ENCODE measurements at regions not wholly inside any gene's neighbourhood (a gene's known extent, or its start where the extent isn't known, plus 50 kb on each side); places are given as distances from the start of the nearest gene placed in this dataset.

DNA sequence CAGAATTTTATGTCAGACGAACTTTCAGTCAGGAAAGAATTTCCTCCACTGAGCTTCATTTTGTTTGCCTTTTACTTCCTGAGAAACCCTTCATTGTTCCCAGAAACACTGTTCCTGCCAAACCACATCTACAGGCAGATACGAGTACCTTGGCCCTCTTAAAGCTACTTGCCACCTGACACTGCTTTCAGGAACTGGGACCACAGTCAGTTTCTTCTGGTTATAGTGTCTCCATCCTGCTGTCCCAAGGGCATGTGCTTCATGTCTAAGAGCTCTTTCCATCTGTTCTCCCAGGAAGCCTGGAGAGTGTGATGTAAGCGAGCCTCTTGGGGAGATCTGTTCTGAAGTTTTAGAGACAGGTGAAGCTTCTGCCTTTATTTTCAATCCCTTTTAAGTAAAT lies 161.7 kb upstream of the PLEKHA5 start:
- H3K56ac ChIP-seq (ENCODE audit: extremely low read depth, insufficient read depth, low read length): no peak overlapping the region
- no peak for DNase-seq
- ATAC-seq (ENCODE audit: low read depth): no peak
- TF ChIP-seq, protein P1, sequence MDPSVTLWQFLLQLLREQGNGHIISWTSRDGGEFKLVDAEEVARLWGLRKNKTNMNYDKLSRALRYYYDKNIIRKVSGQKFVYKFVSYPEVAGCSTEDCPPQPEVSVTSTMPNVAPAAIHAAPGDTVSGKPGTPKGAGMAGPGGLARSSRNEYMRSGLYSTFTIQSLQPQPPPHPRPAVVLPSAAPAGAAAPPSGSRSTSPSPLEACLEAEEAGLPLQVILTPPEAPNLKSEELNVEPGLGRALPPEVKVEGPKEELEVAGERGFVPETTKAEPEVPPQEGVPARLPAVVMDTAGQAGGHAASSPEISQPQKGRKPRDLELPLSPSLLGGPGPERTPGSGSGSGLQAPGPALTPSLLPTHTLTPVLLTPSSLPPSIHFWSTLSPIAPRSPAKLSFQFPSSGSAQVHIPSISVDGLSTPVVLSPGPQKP (IDR thresholded peaks at IDR 0.05; ENCODE audit: borderline replicate concordance, low read depth, low read length): no peak
- TF ChIP-seq MXI1 (IDR thresholded peaks at IDR 0.05; ENCODE audit: borderline replicate concordance, low read depth, low read length) (no peak), SMC3 (IDR thresholded peaks at IDR 0.05; ENCODE audit: low read depth, low read length) (no peak), BHLHE40 (IDR thresholded peaks at IDR 0.05; ENCODE audit: low read depth, low read length) (no peak), NFE2L2 (IDR thresholded peaks at IDR 0.05; ENCODE audit: low read depth, low read length) (no peak), CEBPB (IDR thresholded peaks at IDR 0.05; ENCODE audit: low read depth, low read length) (no peak)
- TF ChIP-seq, protein P2, sequence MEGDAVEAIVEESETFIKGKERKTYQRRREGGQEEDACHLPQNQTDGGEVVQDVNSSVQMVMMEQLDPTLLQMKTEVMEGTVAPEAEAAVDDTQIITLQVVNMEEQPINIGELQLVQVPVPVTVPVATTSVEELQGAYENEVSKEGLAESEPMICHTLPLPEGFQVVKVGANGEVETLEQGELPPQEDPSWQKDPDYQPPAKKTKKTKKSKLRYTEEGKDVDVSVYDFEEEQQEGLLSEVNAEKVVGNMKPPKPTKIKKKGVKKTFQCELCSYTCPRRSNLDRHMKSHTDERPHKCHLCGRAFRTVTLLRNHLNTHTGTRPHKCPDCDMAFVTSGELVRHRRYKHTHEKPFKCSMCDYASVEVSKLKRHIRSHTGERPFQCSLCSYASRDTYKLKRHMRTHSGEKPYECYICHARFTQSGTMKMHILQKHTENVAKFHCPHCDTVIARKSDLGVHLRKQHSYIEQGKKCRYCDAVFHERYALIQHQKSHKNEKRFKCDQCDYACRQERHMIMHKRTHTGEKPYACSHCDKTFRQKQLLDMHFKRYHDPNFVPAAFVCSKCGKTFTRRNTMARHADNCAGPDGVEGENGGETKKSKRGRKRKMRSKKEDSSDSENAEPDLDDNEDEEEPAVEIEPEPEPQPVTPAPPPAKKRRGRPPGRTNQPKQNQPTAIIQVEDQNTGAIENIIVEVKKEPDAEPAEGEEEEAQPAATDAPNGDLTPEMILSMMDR (conservative IDR thresholded peaks at IDR 0.05; ENCODE audit: low read depth, low read length): no peak
- TF ChIP-seq, protein P3, sequence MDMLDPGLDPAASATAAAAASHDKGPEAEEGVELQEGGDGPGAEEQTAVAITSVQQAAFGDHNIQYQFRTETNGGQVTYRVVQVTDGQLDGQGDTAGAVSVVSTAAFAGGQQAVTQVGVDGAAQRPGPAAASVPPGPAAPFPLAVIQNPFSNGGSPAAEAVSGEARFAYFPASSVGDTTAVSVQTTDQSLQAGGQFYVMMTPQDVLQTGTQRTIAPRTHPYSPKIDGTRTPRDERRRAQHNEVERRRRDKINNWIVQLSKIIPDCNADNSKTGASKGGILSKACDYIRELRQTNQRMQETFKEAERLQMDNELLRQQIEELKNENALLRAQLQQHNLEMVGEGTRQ (IDR thresholded peaks at IDR 0.05; ENCODE audit: low read depth, low read length): no peak
- H2BK15ac ChIP-seq (ENCODE audit: low read depth, low read length): no peak overlapping the region
- BruUV-seq (replicated peaks): no TSS peak
- dilution Hi-C loops (cut with HindIII; ENCODE audit: low sequenced_read_pairs, unreplicated experiment) (no loop called here), in situ Hi-C loops (cut with MboI; ENCODE audit: low sequenced_read_pairs) (no loop called here), intact Hi-C loops (cut with micrococcal nuclease) (no loop called here)
- no peak overlapping the region for H2AK5ac ChIP-seq (ENCODE audit: low read depth, low read length)
- no peak overlapping the region for H3K18ac ChIP-seq (ENCODE audit: low read depth, low read length)
- no peak overlapping the region for H3K4me2 ChIP-seq (ENCODE audit: low read depth, low read length)
- no peaks in the 10 kb centered on the region for H3K79me1 ChIP-seq (ENCODE audit: low read depth in 1 of 2, low read length in 2 of 2)
- no peak overlapping the region for H2BK5ac ChIP-seq (ENCODE audit: low read depth, low read length, poor library complexity, severe bottlenecking)
- H3K9ac ChIP-seq (ENCODE audit: low read depth, low read length): no peak overlapping the region
- H3K36me3 ChIP-seq (ENCODE audit: control insufficient read depth, insufficient read depth, low read length): no peaks in the 10 kb centered on the region
- H3K4ac ChIP-seq (ENCODE audit: low read depth, low read length): no peak overlapping the region
- no peak overlapping the region for H4K8ac ChIP-seq (ENCODE audit: low read depth in 2 of 2, low read length in 2 of 2)
- POLR2A ChIA-PET (ENCODE audit: unreplicated experiment): no interaction called here
- H2AK9ac ChIP-seq (replicated peaks; ENCODE audit: low read depth, low read length, poor library complexity): no peak overlapping the region
- no peaks in the 10 kb centered on the region for H4K20me1 ChIP-seq (ENCODE audit: insufficient read depth, low read length)
- H2BK20ac ChIP-seq (ENCODE audit: low read depth, low read length): no peak overlapping the region
- no peak overlapping the region for H3K27ac ChIP-seq (ENCODE audit: insufficient read depth, low read length)
- WGBS, 2 experiments (ENCODE audit: extremely low coverage in 2 of 2, insufficient read length in 1 of 2): 33% methylated on average over 1 of the region's 3 CpGs; no CpG with 5 or more reads in 1 of the 2 experiments
- H3K4me1 ChIP-seq (ENCODE audit: control insufficient read depth, insufficient read depth, low read length): no peaks in the 10 kb centered on the region
- no peaks in the 10 kb centered on the region for H3K9me1 ChIP-seq (ENCODE audit: insufficient read depth, low read length)
- H3K4me3 ChIP-seq (ENCODE audit: insufficient read depth, low read depth, low read length): no peak overlapping the region
- no peaks in the 10 kb centered on the region for H3K9me3 ChIP-seq (ENCODE audit: control insufficient read depth, insufficient read depth, low read length)
- no peak overlapping the region for H3K14ac ChIP-seq (replicated peaks; ENCODE audit: low read depth, low read length)
- CTCF ChIA-PET: no interaction called here
- H3K23ac ChIP-seq (ENCODE audit: low read depth, low read length): no peak overlapping the region
- no peaks in the 10 kb centered on the region for H3K27me3 ChIP-seq (ENCODE audit: control insufficient read depth, insufficient read depth, low read length)
- H2BK120ac ChIP-seq (ENCODE audit: low read depth, low read length): no peak overlapping the region
- no peak overlapping the region for H4K91ac ChIP-seq (ENCODE audit: insufficient read depth, low read depth, low read length)
- H4K5ac ChIP-seq (ENCODE audit: low read depth, low read length): no peak overlapping the region
- H2AFZ ChIP-seq (replicated peaks; ENCODE audit: low read length, poor library complexity): no peak overlapping the region

Measured in IMR-90 (cell line).